ENCODE measurements at regions not wholly inside any gene's neighbourhood (a gene's known extent, or its start where the extent isn't known, plus 50 kb on each side); places are given as distances from the start of the nearest gene placed in this dataset.
"Not testable (repeated sequence)": the region's sequence is repeated elsewhere in the genome, so short reads cannot be mapped to it uniquely, and the experiment has no call there.

GRCh38 chr1:41968557-41968956, 49.8 kb upstream of the HIVEP3 start:
- POLR2A ChIA-PET; intact Hi-C loops (cut with micrococcal nuclease; ENCODE audit: unreplicated experiment); H3K9me3 ChIP-seq (replicated peaks; ENCODE audit: control insufficient read depth, insufficient read depth, low read length); H3K27me3 ChIP-seq (replicated peaks in 1 of 2; ENCODE audit: control insufficient read depth in 2 of 2, insufficient read depth in 2 of 2, low read length in 1 of 2); RAD21 ChIA-PET (ENCODE audit: unreplicated experiment); ATAC-seq; BruUV-seq (replicated peaks); H3K27ac ChIP-seq (ENCODE audit: control insufficient read depth, insufficient read depth); DNase-seq (ENCODE audit: low read depth, low spot score); H3K4me3 ChIP-seq; in situ Hi-C loops (cut with MboI); H3K79me2 ChIP-seq (ENCODE audit: control insufficient read depth, insufficient read depth, low read length); H3K9ac ChIP-seq (ENCODE audit: control insufficient read depth, insufficient read depth, low read length); FAIRE-seq; H2AFZ ChIP-seq (ENCODE audit: control insufficient read depth, low read depth, low read length); H4K20me1 ChIP-seq (ENCODE audit: control insufficient read depth, insufficient read depth); H3K36me3 ChIP-seq (ENCODE audit: control insufficient read depth in 2 of 2, insufficient read depth in 2 of 2, low read length in 1 of 2); H3K4me2 ChIP-seq (ENCODE audit: control insufficient read depth, insufficient read depth): not testable (repeated sequence)
- H3K4me1 ChIP-seq (ENCODE audit: control insufficient read depth, insufficient read depth, low read length), result peaks cover 11% of the 10 kb centered on the region
- ChIA-PET CTCF (interaction anchor here (1.2 kb wide), 1 partner anchor 11 kb away, joined by 3 read pairs; no protein-coding TSS in a partner anchor), SMC1A (ENCODE audit: uncharacterized antibody, unreplicated experiment) (interaction anchor here (1.3 to 1.5 kb wide), 3 partner anchors 10 to 32 kb away, joined by 3 to 5 read pairs (median 4); no protein-coding TSS in a partner anchor)

Measured in GM12878 (cell line).